ENCODE measurements at regions not wholly inside any gene's neighbourhood (a gene's known extent, or its start where the extent isn't known, plus 50 kb on each side); places are given as distances from the start of the nearest gene placed in this dataset.
"Not testable (repeated sequence)": the region's sequence is repeated elsewhere in the genome, so short reads cannot be mapped to it uniquely, and the experiment has no call there.

GRCh38 chr18:56487801-56488200 is 150.6 kb downstream of the TXNL1 start:
- H3K27me3 ChIP-seq: no peaks in the 10 kb centered on the region
- intact Hi-C loops (cut with DNase I): no loop called here
- DNase-seq: no peak
- no peak overlapping the region for H3K4me3 ChIP-seq
- 38 to 46% methylated on average over 2 of the region's 2 CpGs for WGBS, 2 donors
- TF ChIP-seq POLR2A (IDR thresholded peaks at IDR 0.05) (no peak), POLR2AphosphoS5 (IDR thresholded peaks at IDR 0.05) (no peak), CTCF (IDR thresholded peaks at IDR 0.05) (no peak), EP300 (IDR thresholded peaks at IDR 0.05) (no peak)
- no peaks in the 10 kb centered on the region for H3K4me1 ChIP-seq
- no peaks in the 10 kb centered on the region for H3K36me3 ChIP-seq
- no peak overlapping the region for H3K27ac ChIP-seq
- no peaks in the 10 kb centered on the region for H3K9me3 ChIP-seq

DNA sequence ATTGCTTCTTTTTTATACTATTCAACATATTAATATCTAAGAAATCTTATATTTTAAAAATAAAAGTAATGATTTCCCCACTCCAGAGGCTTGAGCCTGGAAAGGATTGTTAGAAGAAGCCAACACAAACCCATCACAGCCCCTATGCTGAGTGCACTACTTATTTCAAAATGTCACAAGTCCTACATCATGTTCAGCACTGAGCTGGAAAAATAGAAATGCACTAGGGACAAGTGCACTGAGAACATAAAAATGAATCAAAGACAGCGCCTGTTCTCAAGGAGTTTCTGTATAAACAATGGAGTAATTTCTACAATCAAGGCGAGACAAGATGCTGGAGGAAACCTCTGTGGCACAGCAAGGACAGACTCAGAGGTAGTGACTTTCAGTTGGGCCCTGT is 155.0 kb downstream of the TXNL1 start:
- intact Hi-C loops (cut with DNase I): no loop called here
- Histone ChIP-seq H3K4me3 (no peak overlapping the region), H3K36me3 (no peaks in the 10 kb centered on the region), H3K9me3 (no peaks in the 10 kb centered on the region), H3K4me1 (no peaks in the 10 kb centered on the region), H3K27me3 (no peaks in the 10 kb centered on the region), H3K27ac (no peak overlapping the region)
- WGBS, 2 donors: 67 to 73% methylated on average over 2 of the region's 2 CpGs
- DNase-seq: no peak
- TF ChIP-seq POLR2AphosphoS5 (IDR thresholded peaks at IDR 0.05): no peak
- TF ChIP-seq CTCF (IDR thresholded peaks at IDR 0.05): no peak
- TF ChIP-seq EP300 (IDR thresholded peaks at IDR 0.05): no peak
- TF ChIP-seq POLR2A (IDR thresholded peaks at IDR 0.05): no peak

GRCh38 chr18:56482813-56483212 is 155.6 kb downstream of the TXNL1 start:
- H3K36me3 ChIP-seq; intact Hi-C loops (cut with DNase I); H3K4me1 ChIP-seq; H3K27me3 ChIP-seq; H3K27ac ChIP-seq; H3K4me3 ChIP-seq; DNase-seq; H3K9me3 ChIP-seq: not testable (repeated sequence)
- WGBS, 2 donors: 85 to 91% methylated on average over 4 of the region's 4 CpGs

DNA sequence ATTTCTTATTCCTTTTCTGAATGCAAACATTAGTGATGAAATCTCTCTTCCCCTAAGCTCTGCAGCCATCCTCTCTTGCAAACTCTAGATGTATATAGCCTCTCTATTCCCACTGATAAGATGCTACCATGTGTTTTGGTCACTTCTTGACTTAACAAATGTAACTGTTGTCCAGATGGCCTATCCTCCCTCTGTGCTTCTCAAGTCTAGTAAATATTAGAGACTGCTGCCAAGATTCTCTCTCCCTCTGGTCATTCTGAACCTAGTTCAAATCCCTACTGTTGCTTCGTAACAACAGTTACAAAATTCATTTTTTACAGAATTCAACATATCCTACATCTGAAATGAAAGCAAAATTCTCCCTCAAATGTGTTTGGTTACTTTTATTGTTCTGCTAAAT is 156.6 kb downstream of the TXNL1 start:
- TF ChIP-seq CTCF (IDR thresholded peaks at IDR 0.05): no peak
- no peak for TF ChIP-seq EP300 (IDR thresholded peaks at IDR 0.05)
- no peak for TF ChIP-seq POLR2AphosphoS5 (IDR thresholded peaks at IDR 0.05)
- TF ChIP-seq POLR2A (IDR thresholded peaks at IDR 0.05): no peak
- H3K36me3 ChIP-seq: no peaks in the 10 kb centered on the region
- H3K9me3 ChIP-seq: no peaks in the 10 kb centered on the region
- no peak overlapping the region for H3K4me3 ChIP-seq
- H3K27me3 ChIP-seq: no peaks in the 10 kb centered on the region
- WGBS, 2 donors: 82 to 86% methylated on average over 1 of the region's 1 CpG
- H3K4me1 ChIP-seq: no peaks in the 10 kb centered on the region
- DNase-seq: no peak
- H3K27ac ChIP-seq: no peak overlapping the region
- intact Hi-C loops (cut with DNase I): no loop called here

DNA sequence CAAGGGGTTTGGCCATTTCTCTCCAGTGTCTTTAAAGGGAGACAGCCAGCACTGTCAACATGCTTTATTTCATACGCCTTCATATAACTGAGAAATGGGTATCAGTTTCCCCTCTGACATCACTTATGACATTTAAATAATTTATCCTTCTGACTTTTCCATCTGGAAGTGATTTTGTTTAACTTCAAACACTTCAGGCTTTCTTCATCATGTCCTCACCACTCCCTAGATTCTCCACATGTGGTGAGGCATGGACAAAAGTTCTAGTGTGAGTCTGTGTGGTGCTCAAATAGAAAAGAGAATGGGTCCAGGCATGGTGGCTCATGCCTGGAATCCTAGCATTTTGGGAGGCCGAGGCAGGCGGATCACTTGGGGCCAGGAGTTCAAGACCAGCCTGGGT is 158.6 kb downstream of the TXNL1 start:
- no peak overlapping the region for H3K27ac ChIP-seq
- H3K4me3 ChIP-seq: no peak overlapping the region
- no peaks in the 10 kb centered on the region for H3K9me3 ChIP-seq
- H3K36me3 ChIP-seq: no peaks in the 10 kb centered on the region
- no peak for DNase-seq
- H3K27me3 ChIP-seq: no peaks in the 10 kb centered on the region
- intact Hi-C loops (cut with DNase I): no loop called here
- WGBS, 2 donors: 90 to 96% methylated on average over 3 of the region's 3 CpGs
- H3K4me1 ChIP-seq: no peaks in the 10 kb centered on the region
- TF ChIP-seq CTCF (IDR thresholded peaks at IDR 0.05) (no peak), EP300 (IDR thresholded peaks at IDR 0.05) (no peak), POLR2AphosphoS5 (IDR thresholded peaks at IDR 0.05) (no peak), POLR2A (IDR thresholded peaks at IDR 0.05) (no peak)

All from sigmoid colon (tissue), 6 donors.